LNCaP clone FGC (cell line): ENCODE measurements at regions not wholly inside any gene's neighbourhood (a gene's known extent, or its start where the extent isn't known, plus 50 kb on each side); places are given as distances from the start of the nearest gene placed in this dataset.

Source experiments
- DNase-seq: peaks from one replicate; pipeline ENCODE4 v3.0.0-alpha.2; 2011; ENCODE audit warnings: low read depth
- H3K4me3 ChIP-seq: 2 replicates; pipeline ENCODE4 v1.5.1; 2011; ENCODE audit warnings: mild to moderate bottlenecking, low read depth, low read length, control low read depth
- CTCF ChIP-seq: IDR thresholded peaks from 2 replicates; pipeline ENCODE4 v1.5.1; 2012; ENCODE audit warnings: mild to moderate bottlenecking; ENCODE audit not compliant: control insufficient read depth, insufficient read depth; ENCODE audit errors: extremely low read depth

- H3K4me3 ChIP-seq: no peak overlapping the region
- no peak for DNase-seq
- TF ChIP-seq CTCF: no peak
Measured at GRCh38 chr16:86872833-86873232, 294.5 kb downstream of the FOXL1 start.

- H3K4me3 ChIP-seq: no peak overlapping the region
- DNase-seq: no peak
- peak; percentile 62 for TF ChIP-seq CTCF
Measured at GRCh38 chr16:86874141-86874540, 295.8 kb downstream of the FOXL1 start.

- H3K4me3 ChIP-seq: no peak overlapping the region
- no peak for DNase-seq
- no peak for TF ChIP-seq CTCF
Measured at GRCh38 chr16:86876499-86876898, 298.1 kb downstream of the FOXL1 start.

GRCh38 chr16:86877108-86877507, 298.8 kb downstream of the FOXL1 start:
- H3K4me3 ChIP-seq: no peak overlapping the region
- no peak for DNase-seq
- TF ChIP-seq CTCF: no peak

- no peak for DNase-seq
- TF ChIP-seq CTCF: no peak
- H3K4me3 ChIP-seq: no peak overlapping the region
Measured at GRCh38 chr16:86877835-86878234, 299.5 kb downstream of the FOXL1 start.

- DNase-seq: no peak
- TF ChIP-seq CTCF: no peak
- no peak overlapping the region for H3K4me3 ChIP-seq
Measured at GRCh38 chr16:86878236-86879080, 300.1 kb downstream of the FOXL1 start.

GRCh38 chr16:86879268-86879667, 300.9 kb downstream of the FOXL1 start:
- DNase-seq: no peak
- TF ChIP-seq CTCF: no peak

More at GRCh38 chr16:86879268-86879667, 300.9 kb downstream of the FOXL1 start:
- H3K4me3 ChIP-seq: no peak overlapping the region
